GM23338 (cell line): ENCODE measurements at regions not wholly inside any gene's neighbourhood (a gene's known extent, or its start where the extent isn't known, plus 50 kb on each side); places are given as distances from the start of the nearest gene placed in this dataset.

Experiments
- ATAC-seq: fragments of 200-7000 bp; cut with Tn5 transposase; 3 replicates; pipeline ENCODE4 v1.9.1; 2020
- DNase-seq: peaks from one replicate; pipeline ENCODE4 v3.0.0-alpha.2; 2015; ENCODE audit warnings: low spot score
- H2AFZ ChIP-seq: fragments of 200-600 bp; sonication (generic); 2 replicates; pipeline ENCODE4 v1.8.0; 2016; ENCODE audit warnings: antibody characterized with exemption, mild to moderate bottlenecking, moderate library complexity
- H3F3A ChIP-seq: fragments of 200-600 bp; sonication (generic); replicated peaks from 2 replicates; pipeline ENCODE4 v1.8.0; 2017; ENCODE audit warnings: antibody characterized with exemption, mixed run types, low read depth
- H3K27ac ChIP-seq: fragments of 200-600 bp; sonication (generic); 2 replicates; pipeline ENCODE4 v1.6.1; 2016; ENCODE audit warnings: low read depth
- H3K27me3 ChIP-seq: fragments of 200-600 bp; sonication (generic); 2 replicates; pipeline ENCODE4 v1.8.0; 2016; ENCODE audit warnings: mild to moderate bottlenecking, mixed run types, moderate library complexity; ENCODE audit not compliant: insufficient read depth
- H3K36me3 ChIP-seq: fragments of 200-600 bp; sonication (generic); 2 replicates; pipeline ENCODE4 v1.8.0; 2016; ENCODE audit warnings: mild to moderate bottlenecking; ENCODE audit not compliant: insufficient read depth
- H3K4me1 ChIP-seq: fragments of 200-600 bp; sonication (generic); 2 replicates; pipeline ENCODE4 v1.8.0; 2016; ENCODE audit warnings: mild to moderate bottlenecking, moderate library complexity; ENCODE audit not compliant: insufficient read depth
- H3K4me2 ChIP-seq: fragments of 200-600 bp; sonication (generic); 2 replicates; pipeline ENCODE4 v1.7.1; 2017; ENCODE audit warnings: mixed run types
- H3K4me3 ChIP-seq: fragments of 200-600 bp; sonication (generic); 2 replicates; pipeline ENCODE4 v1.6.1; 2016; ENCODE audit warnings: mixed run types
- H3K79me2 ChIP-seq: fragments of 200-600 bp; sonication (generic); replicated peaks from 2 replicates; pipeline ENCODE4 v1.8.0; 2017; ENCODE audit warnings: mild to moderate bottlenecking; ENCODE audit not compliant: insufficient read depth
- H3K9me2 ChIP-seq: fragments of 200-600 bp; sonication (generic); 2 replicates; pipeline ENCODE4 v1.8.0; 2017; ENCODE audit not compliant: insufficient read depth
- H4K20me1 ChIP-seq: fragments of 200-600 bp; sonication (generic); replicated peaks from 2 replicates; pipeline ENCODE4 v1.8.0; 2017; ENCODE audit warnings: mild to moderate bottlenecking; ENCODE audit not compliant: insufficient read depth
- H3K27ac Mint-ChIP-seq: 2 replicates; pipeline ENCODE4 v1.8.0; 2020; ENCODE audit warnings: inconsistent platforms, mild to moderate bottlenecking, moderate library complexity, mixed read lengths
- H3K27me3 Mint-ChIP-seq: 3 replicates; pipeline ENCODE4 v1.8.0; 2022; ENCODE audit warnings: low read depth, mild to moderate bottlenecking, moderate library complexity, mixed read lengths, inconsistent platforms; ENCODE audit not compliant: insufficient read depth, poor library complexity
- H3K36me3 Mint-ChIP-seq: 3 replicates; pipeline ENCODE4 v1.8.0; 2021; ENCODE audit warnings: low read depth, mild to moderate bottlenecking, inconsistent platforms, moderate library complexity, mixed read lengths
- H3K4me1 Mint-ChIP-seq: 3 replicates; pipeline ENCODE4 v1.8.0; 2020; ENCODE audit warnings: mild to moderate bottlenecking, inconsistent platforms, mixed read lengths
- H3K4me3 Mint-ChIP-seq: 3 replicates; pipeline ENCODE4 v1.8.0; 2021; ENCODE audit warnings: moderate library complexity, mild to moderate bottlenecking, inconsistent platforms, mixed read lengths
- H3K9me3 Mint-ChIP-seq: 3 replicates; pipeline ENCODE4 v1.8.0; 2020; ENCODE audit warnings: moderate library complexity, mild to moderate bottlenecking, inconsistent platforms, mixed read lengths
- CREB1 ChIP-seq: fragments of 250-450 bp; sonication (Bioruptor Pico); IDR thresholded peaks from 2 replicates; pipeline ENCODE4 v1.5.0; 2020; ENCODE audit warnings: low read depth, mild to moderate bottlenecking, moderate library complexity
- EZH2 ChIP-seq: fragments of 200-600 bp; sonication (generic); IDR thresholded peaks from one replicate; pipeline ENCODE4 v1.8.0; 2017; ENCODE audit warnings: antibody characterized with exemption, mild to moderate bottlenecking, low read depth; ENCODE audit not compliant: unreplicated experiment
- EZH2phosphoT487 ChIP-seq: fragments of 200-600 bp; sonication (generic); IDR thresholded peaks from one replicate; pipeline ENCODE4 v1.8.1; 2018; ENCODE audit warnings: antibody characterized with exemption; ENCODE audit not compliant: unreplicated experiment
- JUNB ChIP-seq: IDR thresholded peaks from one replicate; pipeline ENCODE4 v1.6.1; 2016; ENCODE audit warnings: antibody characterized with exemption; ENCODE audit not compliant: unreplicated experiment
- POLR2AphosphoS5 ChIP-seq: IDR thresholded peaks from 2 replicates; pipeline ENCODE4 v1.6.1; 2016; ENCODE audit warnings: antibody characterized with exemption, low read depth
- ZNF114 ChIP-seq: fragments of 250-450 bp; sonication (Bioruptor Pico); IDR thresholded peaks from 2 replicates; pipeline ENCODE4 v1.5.0; 2020; ENCODE audit warnings: mild to moderate bottlenecking, moderate library complexity
- ZNF331 ChIP-seq: fragments of 250-450 bp; sonication (Bioruptor Pico); IDR thresholded peaks from 2 replicates; pipeline ENCODE4 v1.5.0; 2020; ENCODE audit warnings: low read depth, mild to moderate bottlenecking, moderate library complexity
- TF ChIP-seq, protein P1 (sequence below): IDR thresholded peaks from one replicate; pipeline ENCODE4 v1.6.1; 2018; ENCODE audit warnings: antibody characterized with exemption; ENCODE audit not compliant: unreplicated experiment
- TF ChIP-seq, protein P2 (sequence below): IDR thresholded peaks from 2 replicates; pipeline ENCODE4 v1.6.1; 2016; ENCODE audit warnings: antibody characterized with exemption
- TF ChIP-seq, protein P3 (sequence below): fragments of 250-450 bp; sonication (Bioruptor Pico); IDR thresholded peaks from 2 replicates; pipeline ENCODE4 v1.5.0; 2020; ENCODE audit warnings: mild to moderate bottlenecking, moderate library complexity

DNA sequence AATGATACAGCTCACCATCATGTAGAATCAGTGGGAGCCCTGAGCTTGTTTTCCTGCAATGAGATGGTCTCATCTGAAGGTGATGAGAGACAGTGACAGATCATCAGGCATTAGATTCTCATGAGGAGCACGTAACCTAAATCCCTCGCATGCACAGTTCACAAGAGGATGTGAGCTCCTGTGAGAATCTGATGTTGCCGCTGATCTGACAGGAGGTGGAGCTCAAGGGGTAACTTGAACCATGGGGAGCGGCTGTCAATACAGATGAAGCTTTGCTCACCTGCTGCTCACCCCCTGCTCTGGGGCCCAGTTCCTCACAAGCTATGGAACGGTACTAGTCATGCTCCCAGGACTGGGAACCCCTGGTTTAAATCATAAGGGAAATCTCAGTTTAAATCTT, 89.2 kb downstream of the THBS2 start:
- H2AFZ ChIP-seq = no peak overlapping the region
- ATAC-seq (no peak), DNase-seq (no peak)
- no peaks in the 10 kb centered on the region for H3K36me3 ChIP-seq
- no peak overlapping the region for H3K4me3 ChIP-seq
- H3K79me2 ChIP-seq = no peaks in the 10 kb centered on the region
- H3K27ac ChIP-seq = no peak overlapping the region
- H3K27me3 ChIP-seq = no peaks in the 10 kb centered on the region
- Mint-ChIP-seq H3K36me3 (peaks cover 12% of the 10 kb centered on the region), H3K9me3 (peaks cover 17% of the 10 kb centered on the region), H3K4me1 (no peaks in the 10 kb centered on the region), H3K27ac (no peak overlapping the region), H3K4me3 (no peak overlapping the region), H3K27me3 (peaks cover 7% of the 10 kb centered on the region)
- no peaks in the 10 kb centered on the region for H3F3A ChIP-seq
- H3K4me2 ChIP-seq = no peak overlapping the region
- H3K4me1 ChIP-seq = no peaks in the 10 kb centered on the region
- no peaks in the 10 kb centered on the region for H4K20me1 ChIP-seq
- no peaks in the 10 kb centered on the region for H3K9me2 ChIP-seq
- TF ChIP-seq EZH2 (no peak), JUNB (no peak), ZNF331 (CRISPR knock-in tag) (no peak), ZNF114 (CRISPR knock-in tag) (no peak), POLR2AphosphoS5 (no peak), EZH2phosphoT487 (no peak), CREB1 (CRISPR knock-in tag) (no peak)
- TF ChIP-seq, protein P1, sequence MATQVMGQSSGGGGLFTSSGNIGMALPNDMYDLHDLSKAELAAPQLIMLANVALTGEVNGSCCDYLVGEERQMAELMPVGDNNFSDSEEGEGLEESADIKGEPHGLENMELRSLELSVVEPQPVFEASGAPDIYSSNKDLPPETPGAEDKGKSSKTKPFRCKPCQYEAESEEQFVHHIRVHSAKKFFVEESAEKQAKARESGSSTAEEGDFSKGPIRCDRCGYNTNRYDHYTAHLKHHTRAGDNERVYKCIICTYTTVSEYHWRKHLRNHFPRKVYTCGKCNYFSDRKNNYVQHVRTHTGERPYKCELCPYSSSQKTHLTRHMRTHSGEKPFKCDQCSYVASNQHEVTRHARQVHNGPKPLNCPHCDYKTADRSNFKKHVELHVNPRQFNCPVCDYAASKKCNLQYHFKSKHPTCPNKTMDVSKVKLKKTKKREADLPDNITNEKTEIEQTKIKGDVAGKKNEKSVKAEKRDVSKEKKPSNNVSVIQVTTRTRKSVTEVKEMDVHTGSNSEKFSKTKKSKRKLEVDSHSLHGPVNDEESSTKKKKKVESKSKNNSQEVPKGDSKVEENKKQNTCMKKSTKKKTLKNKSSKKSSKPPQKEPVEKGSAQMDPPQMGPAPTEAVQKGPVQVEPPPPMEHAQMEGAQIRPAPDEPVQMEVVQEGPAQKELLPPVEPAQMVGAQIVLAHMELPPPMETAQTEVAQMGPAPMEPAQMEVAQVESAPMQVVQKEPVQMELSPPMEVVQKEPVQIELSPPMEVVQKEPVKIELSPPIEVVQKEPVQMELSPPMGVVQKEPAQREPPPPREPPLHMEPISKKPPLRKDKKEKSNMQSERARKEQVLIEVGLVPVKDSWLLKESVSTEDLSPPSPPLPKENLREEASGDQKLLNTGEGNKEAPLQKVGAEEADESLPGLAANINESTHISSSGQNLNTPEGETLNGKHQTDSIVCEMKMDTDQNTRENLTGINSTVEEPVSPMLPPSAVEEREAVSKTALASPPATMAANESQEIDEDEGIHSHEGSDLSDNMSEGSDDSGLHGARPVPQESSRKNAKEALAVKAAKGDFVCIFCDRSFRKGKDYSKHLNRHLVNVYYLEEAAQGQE = no peak
- TF ChIP-seq, protein P2, sequence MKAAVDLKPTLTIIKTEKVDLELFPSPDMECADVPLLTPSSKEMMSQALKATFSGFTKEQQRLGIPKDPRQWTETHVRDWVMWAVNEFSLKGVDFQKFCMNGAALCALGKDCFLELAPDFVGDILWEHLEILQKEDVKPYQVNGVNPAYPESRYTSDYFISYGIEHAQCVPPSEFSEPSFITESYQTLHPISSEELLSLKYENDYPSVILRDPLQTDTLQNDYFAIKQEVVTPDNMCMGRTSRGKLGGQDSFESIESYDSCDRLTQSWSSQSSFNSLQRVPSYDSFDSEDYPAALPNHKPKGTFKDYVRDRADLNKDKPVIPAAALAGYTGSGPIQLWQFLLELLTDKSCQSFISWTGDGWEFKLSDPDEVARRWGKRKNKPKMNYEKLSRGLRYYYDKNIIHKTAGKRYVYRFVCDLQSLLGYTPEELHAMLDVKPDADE = no peak
- TF ChIP-seq, protein P3, sequence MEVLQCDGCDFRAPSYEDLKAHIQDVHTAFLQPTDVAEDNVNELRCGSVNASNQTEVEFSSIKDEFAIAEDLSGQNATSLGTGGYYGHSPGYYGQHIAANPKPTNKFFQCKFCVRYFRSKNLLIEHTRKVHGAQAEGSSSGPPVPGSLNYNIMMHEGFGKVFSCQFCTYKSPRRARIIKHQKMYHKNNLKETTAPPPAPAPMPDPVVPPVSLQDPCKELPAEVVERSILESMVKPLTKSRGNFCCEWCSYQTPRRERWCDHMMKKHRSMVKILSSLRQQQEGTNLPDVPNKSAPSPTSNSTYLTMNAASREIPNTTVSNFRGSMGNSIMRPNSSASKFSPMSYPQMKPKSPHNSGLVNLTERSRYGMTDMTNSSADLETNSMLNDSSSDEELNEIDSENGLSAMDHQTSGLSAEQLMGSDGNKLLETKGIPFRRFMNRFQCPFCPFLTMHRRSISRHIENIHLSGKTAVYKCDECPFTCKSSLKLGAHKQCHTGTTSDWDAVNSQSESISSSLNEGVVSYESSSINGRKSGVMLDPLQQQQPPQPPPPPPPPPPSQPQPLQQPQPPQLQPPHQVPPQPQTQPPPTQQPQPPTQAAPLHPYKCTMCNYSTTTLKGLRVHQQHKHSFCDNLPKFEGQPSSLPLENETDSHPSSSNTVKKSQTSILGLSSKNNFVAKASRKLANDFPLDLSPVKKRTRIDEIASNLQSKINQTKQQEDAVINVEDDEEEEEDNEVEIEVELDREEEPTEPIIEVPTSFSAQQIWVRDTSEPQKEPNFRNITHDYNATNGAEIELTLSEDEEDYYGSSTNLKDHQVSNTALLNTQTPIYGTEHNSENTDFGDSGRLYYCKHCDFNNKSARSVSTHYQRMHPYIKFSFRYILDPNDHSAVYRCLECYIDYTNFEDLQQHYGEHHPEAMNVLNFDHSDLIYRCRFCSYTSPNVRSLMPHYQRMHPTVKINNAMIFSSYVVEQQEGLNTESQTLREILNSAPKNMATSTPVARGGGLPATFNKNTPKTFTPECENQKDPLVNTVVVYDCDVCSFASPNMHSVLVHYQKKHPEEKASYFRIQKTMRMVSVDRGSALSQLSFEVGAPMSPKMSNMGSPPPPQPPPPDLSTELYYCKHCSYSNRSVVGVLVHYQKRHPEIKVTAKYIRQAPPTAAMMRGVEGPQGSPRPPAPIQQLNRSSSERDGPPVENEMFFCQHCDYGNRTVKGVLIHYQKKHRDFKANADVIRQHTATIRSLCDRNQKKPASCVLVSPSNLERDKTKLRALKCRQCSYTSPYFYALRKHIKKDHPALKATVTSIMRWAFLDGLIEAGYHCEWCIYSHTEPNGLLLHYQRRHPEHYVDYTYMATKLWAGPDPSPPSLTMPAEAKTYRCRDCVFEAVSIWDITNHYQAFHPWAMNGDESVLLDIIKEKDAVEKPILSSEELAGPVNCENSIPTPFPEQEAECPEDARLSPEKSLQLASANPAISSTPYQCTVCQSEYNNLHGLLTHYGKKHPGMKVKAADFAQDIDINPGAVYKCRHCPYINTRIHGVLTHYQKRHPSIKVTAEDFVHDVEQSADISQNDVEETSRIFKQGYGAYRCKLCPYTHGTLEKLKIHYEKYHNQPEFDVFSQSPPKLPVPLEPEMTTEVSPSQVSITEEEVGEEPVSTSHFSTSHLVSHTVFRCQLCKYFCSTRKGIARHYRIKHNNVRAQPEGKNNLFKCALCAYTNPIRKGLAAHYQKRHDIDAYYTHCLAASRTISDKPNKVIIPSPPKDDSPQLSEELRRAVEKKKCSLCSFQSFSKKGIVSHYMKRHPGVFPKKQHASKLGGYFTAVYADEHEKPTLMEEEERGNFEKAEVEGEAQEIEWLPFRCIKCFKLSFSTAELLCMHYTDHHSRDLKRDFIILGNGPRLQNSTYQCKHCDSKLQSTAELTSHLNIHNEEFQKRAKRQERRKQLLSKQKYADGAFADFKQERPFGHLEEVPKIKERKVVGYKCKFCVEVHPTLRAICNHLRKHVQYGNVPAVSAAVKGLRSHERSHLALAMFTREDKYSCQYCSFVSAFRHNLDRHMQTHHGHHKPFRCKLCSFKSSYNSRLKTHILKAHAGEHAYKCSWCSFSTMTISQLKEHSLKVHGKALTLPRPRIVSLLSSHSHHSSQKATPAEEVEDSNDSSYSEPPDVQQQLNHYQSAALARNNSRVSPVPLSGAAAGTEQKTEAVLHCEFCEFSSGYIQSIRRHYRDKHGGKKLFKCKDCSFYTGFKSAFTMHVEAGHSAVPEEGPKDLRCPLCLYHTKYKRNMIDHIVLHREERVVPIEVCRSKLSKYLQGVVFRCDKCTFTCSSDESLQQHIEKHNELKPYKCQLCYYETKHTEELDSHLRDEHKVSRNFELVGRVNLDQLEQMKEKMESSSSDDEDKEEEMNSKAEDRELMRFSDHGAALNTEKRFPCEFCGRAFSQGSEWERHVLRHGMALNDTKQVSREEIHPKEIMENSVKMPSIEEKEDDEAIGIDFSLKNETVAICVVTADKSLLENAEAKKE (CRISPR knock-in tag) = no peak
